T-cell (primary cell): ENCODE measurements at regions not wholly inside any gene's neighbourhood (a gene's known extent, or its start where the extent isn't known, plus 50 kb on each side); places are given as distances from the start of the nearest gene placed in this dataset.

Experiments
- ATAC-seq, 4 experiments: fragments of 200-7000 bp in 3 of 4; fragments of 150-1000 bp in 1 of 4; cut with Tn5 transposase; replicated peaks in 1 of 4; 1 replicate in 3 of 4; 2 replicates in 1 of 4; pipeline ENCODE4 v1.10.0; 2021; ENCODE audit warnings: moderate library complexity in 3 of 4, mild to moderate bottlenecking in 2 of 4, moderate number of reproducible peaks in 1 of 4
- CTCF ChIA-PET, 2 donors: fragments of 300-600 bp; sonication (Branson Sonifier 250); formaldehyde crosslinking; loops; one replicate each; lab custom pipeline; 2022; ENCODE audit warnings: antibody characterized with exemption in 2 of 2; lab: Charles Lee
- POLR2A ChIA-PET, 2 donors: fragments of 300-600 bp; sonication (Branson Sonifier 250); formaldehyde crosslinking; loops; one replicate each; lab custom pipeline; 2022; ENCODE audit warnings: antibody characterized with exemption in 2 of 2; lab: Charles Lee
- DNase-seq, 35 experiments: peaks; one replicate each; pipeline versions ENCODE4 v3.0.0 to v3.0.0-alpha.2; 2013 to 2023
- H3K27ac ChIP-seq: one replicate; pipeline ENCODE4 v1.5.1; 2013; ENCODE audit warnings: low read length
- H3K27me3 ChIP-seq, 2 experiments: replicated peaks in 1 of 2; 1 replicate in 1 of 2; 2 replicates in 1 of 2; pipeline versions ENCODE4 v1.6.1 to v1.7.0; 2013; ENCODE audit warnings: low read length in 1 of 2, mixed read lengths in 1 of 2; ENCODE audit not compliant: control insufficient read depth in 2 of 2, insufficient read depth in 2 of 2; ENCODE audit errors: extremely low read depth in 1 of 2
- H3K36me3 ChIP-seq, 2 donors: 1 replicate in 1 of 2; 2 replicates in 1 of 2; pipeline versions ENCODE4 v1.6.1 to v1.7.0; 2013; ENCODE audit warnings: low read length in 1 of 2; ENCODE audit not compliant: control insufficient read depth in 2 of 2, insufficient read depth in 1 of 2; ENCODE audit errors: extremely low read depth in 1 of 2
- H3K4me1 ChIP-seq, 2 experiments: 1 replicate in 1 of 2; 2 replicates in 1 of 2; pipeline versions ENCODE4 v1.6.1 to v1.7.0; 2013; ENCODE audit warnings: low read length in 2 of 2, mixed read lengths in 1 of 2; ENCODE audit not compliant: insufficient read depth in 2 of 2, control insufficient read depth in 1 of 2; ENCODE audit errors: extremely low read depth in 1 of 2
- H3K4me3 ChIP-seq, 2 donors: 1 replicate in 1 of 2; 2 replicates in 1 of 2; pipeline versions ENCODE4 v1.5.1 to v1.7.0; 2013; ENCODE audit warnings: mild to moderate bottlenecking in 2 of 2, low read length in 1 of 2, moderate library complexity in 1 of 2; ENCODE audit not compliant: control insufficient read depth in 1 of 2; ENCODE audit errors: extremely low read depth in 1 of 2
- H3K9me3 ChIP-seq: 2 replicates; pipeline ENCODE4 v1.7.0; 2013
- H3K27ac Mint-ChIP-seq, 2 donors: one replicate each; pipeline ENCODE4 v1.8.0; 2020 to 2021; ENCODE audit warnings: mild to moderate bottlenecking in 2 of 2, mixed read lengths in 2 of 2
- H3K27me3 Mint-ChIP-seq, 2 donors: one replicate each; pipeline ENCODE4 v1.8.0; 2021 to 2022; ENCODE audit warnings: mixed read lengths in 2 of 2
- H3K36me3 Mint-ChIP-seq: one replicate; pipeline ENCODE4 v1.8.0; 2021; ENCODE audit warnings: mixed read lengths
- H3K4me1 Mint-ChIP-seq, 3 donors: one replicate each; pipeline ENCODE4 v1.8.0; 2020 to 2022; ENCODE audit warnings: mixed read lengths in 3 of 3, mild to moderate bottlenecking in 1 of 3
- H3K4me3 Mint-ChIP-seq, 3 donors: one replicate each; pipeline ENCODE4 v1.8.0; 2020 to 2022; ENCODE audit warnings: mild to moderate bottlenecking in 3 of 3, mixed read lengths in 3 of 3, moderate library complexity in 3 of 3
- H3K9me3 Mint-ChIP-seq, 3 donors: one replicate each; pipeline ENCODE4 v1.8.0; 2020 to 2022; ENCODE audit warnings: mixed read lengths in 3 of 3
- WGBS: methylation state at CpG from one replicate; pipeline ENCODE4 v1.1.5; 2013; ENCODE audit warnings: missing lambda C conversion rate; ENCODE audit not compliant: insufficient coverage; 5-methylcytosine and 5-hydroxymethylcytosine counted together

DNA sequence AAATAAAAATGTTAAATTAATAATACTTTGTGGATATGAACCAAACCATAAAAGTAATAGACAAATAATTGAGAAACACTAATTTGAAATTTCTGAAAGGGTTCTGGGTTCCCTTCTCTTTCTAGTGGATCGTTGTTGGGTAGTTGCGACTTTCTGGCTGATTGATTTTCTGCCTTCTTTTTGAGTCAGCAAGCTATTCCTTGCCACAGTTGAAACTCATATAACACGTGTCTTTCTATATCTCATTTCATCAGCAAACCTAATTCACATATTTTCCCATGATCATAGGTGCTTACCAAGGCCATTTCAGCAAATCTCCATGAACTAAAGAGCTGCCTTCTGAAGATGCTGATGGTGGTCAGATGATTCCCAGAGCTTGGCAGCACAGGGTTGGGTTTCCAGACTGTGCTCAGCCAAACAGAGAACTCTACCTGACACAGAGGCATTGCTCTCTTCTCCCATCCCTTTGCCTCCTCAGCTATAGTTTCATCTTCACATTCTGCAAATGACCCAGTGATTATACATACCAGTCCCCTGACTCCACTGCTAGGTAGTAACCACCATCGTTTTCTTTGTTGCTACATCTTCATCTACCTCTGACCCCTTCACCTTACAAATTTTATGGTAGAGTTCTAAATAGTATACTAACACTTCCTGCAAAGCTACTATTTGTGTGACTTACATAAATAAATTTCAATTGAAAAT is 383.9 kb upstream of the DPH6 start:
- Histone ChIP-seq H3K4me3 (no peak overlapping the region), H3K9me3 (no peaks in the 10 kb centered on the region), H3K27ac (no peak overlapping the region), H3K4me1 (no peaks in the 10 kb centered on the region), H3K27me3 (no peaks in the 10 kb centered on the region), H3K36me3 (no peaks in the 10 kb centered on the region)
- no peaks in the 10 kb centered on the region for H3K36me3 Mint-ChIP-seq
- H3K9me3 Mint-ChIP-seq, result no peaks in the 10 kb centered on the region
- no peak overlapping the region for H3K4me3 Mint-ChIP-seq
- H3K27me3 Mint-ChIP-seq, result no peaks in the 10 kb centered on the region
- no peaks in the 10 kb centered on the region for H3K4me1 Mint-ChIP-seq
- no peak for ATAC-seq
- CTCF ChIA-PET, result no interaction called here
- DNase-seq, result no peak
- WGBS, result 43% methylated on average over 1 of the region's 4 CpGs
- no peak overlapping the region for H3K27ac Mint-ChIP-seq
- POLR2A ChIA-PET, result no interaction called here

DNA sequence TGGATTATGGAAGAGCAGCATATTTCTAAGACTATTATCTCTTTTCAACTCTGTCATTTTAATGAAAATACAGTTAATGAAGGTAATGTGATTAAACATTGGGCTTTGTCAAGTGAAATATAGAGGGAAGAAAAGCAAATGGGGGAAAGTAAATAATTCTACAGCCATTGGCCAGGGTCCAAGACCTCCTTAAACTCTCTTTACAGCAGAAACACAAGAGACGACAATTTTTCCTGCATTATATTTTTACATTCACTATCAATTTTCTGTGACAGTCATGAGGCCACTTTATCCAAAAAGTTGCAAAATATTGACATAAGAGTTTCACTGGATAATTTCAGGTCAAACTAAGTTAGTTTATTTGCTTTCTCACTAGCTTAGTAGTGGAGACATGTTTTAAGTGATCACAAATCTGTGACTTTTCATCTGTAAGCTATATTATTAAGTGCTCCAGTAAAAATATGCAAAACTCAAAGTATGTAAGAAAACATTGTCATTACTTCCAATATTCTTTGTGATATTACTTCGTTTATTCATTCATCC is 385.9 kb upstream of the DPH6 start:
- DNase-seq (no peak), ATAC-seq (no peak)
- no peaks in the 10 kb centered on the region for H3K9me3 ChIP-seq
- ChIA-PET CTCF (no interaction called here), POLR2A (no interaction called here)
- no peaks in the 10 kb centered on the region for H3K4me1 Mint-ChIP-seq
- no peak overlapping the region for H3K4me3 ChIP-seq
- H3K4me3 Mint-ChIP-seq, result no peak overlapping the region
- H3K36me3 ChIP-seq, result no peaks in the 10 kb centered on the region
- no peaks in the 10 kb centered on the region for H3K36me3 Mint-ChIP-seq
- H3K27ac Mint-ChIP-seq, result no peak overlapping the region
- no peak overlapping the region for H3K27ac ChIP-seq
- no peaks in the 10 kb centered on the region for H3K9me3 Mint-ChIP-seq
- H3K4me1 ChIP-seq, result no peaks in the 10 kb centered on the region
- H3K27me3 Mint-ChIP-seq, result no peaks in the 10 kb centered on the region
- whole genome bisulfite sequencing, result no CpG with 5 or more reads among the region's 2 CpGs
- no peaks in the 10 kb centered on the region for H3K27me3 ChIP-seq

GRCh38 chr15:35932531-35932930 is 386.6 kb upstream of the DPH6 start:
- H3K36me3 ChIP-seq, result no peaks in the 10 kb centered on the region
- CTCF ChIA-PET, result no interaction called here

DNA sequence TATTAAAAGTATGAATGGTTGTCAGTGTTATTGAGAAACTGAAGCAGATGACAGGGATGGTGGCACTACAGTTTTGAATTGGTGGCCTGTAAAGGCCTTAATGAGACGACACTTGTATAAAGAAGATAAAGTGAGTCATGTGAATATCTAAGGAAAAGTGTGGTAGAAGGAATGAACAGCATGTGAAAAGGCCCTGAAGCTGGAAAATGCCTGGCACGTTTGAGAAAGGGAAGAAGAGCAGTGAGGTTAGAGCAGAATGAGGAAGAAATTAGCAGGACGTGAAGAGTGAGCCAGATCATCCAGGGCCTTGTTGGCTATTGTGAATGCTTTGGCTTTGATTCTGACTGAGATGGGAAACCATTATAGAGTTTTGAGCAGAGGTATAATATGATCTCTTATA is 387.6 kb upstream of the DPH6 start:
- peaks cover 0 to 3% (median 2%) of the 10 kb centered on the region in 3 donors for H3K9me3 Mint-ChIP-seq
- Histone ChIP-seq H3K4me1 (no peaks in the 10 kb centered on the region), H3K4me3 (no peak overlapping the region), H3K27ac (no peak overlapping the region), H3K36me3 (no peaks in the 10 kb centered on the region), H3K9me3 (no peaks in the 10 kb centered on the region), H3K27me3 (no peaks in the 10 kb centered on the region)
- ChIA-PET POLR2A (no interaction called here), CTCF (no interaction called here)
- no peaks in the 10 kb centered on the region for H3K36me3 Mint-ChIP-seq
- no peak overlapping the region for H3K4me3 Mint-ChIP-seq
- H3K4me1 Mint-ChIP-seq, result no peaks in the 10 kb centered on the region
- no peak for DNase-seq
- no peak overlapping the region for H3K27ac Mint-ChIP-seq
- H3K27me3 Mint-ChIP-seq, result no peaks in the 10 kb centered on the region
- WGBS, result 52% methylated on average over 3 of the region's 3 CpGs
- ATAC-seq, result no peak

More at GRCh38 chr15:35932531-35932930, 386.6 kb upstream of the DPH6 start:
- no peaks in the 10 kb centered on the region for H3K9me3 Mint-ChIP-seq
- WGBS, result 94% methylated on average over 2 of the region's 5 CpGs
- no peak overlapping the region for H3K4me3 Mint-ChIP-seq
- POLR2A ChIA-PET, result no interaction called here
- H3K27ac ChIP-seq, result no peak overlapping the region
- no peaks in the 10 kb centered on the region for H3K4me1 ChIP-seq
- no peak overlapping the region for H3K4me3 ChIP-seq
- H3K27me3 Mint-ChIP-seq, result no peaks in the 10 kb centered on the region
- no peaks in the 10 kb centered on the region for H3K9me3 ChIP-seq
- no peaks in the 10 kb centered on the region for H3K36me3 Mint-ChIP-seq
- DNase-seq, result no peak
- H3K27ac Mint-ChIP-seq, result no peak overlapping the region
- H3K4me1 Mint-ChIP-seq, result no peaks in the 10 kb centered on the region
- no peaks in the 10 kb centered on the region for H3K27me3 ChIP-seq
- no peak for ATAC-seq

DNA sequence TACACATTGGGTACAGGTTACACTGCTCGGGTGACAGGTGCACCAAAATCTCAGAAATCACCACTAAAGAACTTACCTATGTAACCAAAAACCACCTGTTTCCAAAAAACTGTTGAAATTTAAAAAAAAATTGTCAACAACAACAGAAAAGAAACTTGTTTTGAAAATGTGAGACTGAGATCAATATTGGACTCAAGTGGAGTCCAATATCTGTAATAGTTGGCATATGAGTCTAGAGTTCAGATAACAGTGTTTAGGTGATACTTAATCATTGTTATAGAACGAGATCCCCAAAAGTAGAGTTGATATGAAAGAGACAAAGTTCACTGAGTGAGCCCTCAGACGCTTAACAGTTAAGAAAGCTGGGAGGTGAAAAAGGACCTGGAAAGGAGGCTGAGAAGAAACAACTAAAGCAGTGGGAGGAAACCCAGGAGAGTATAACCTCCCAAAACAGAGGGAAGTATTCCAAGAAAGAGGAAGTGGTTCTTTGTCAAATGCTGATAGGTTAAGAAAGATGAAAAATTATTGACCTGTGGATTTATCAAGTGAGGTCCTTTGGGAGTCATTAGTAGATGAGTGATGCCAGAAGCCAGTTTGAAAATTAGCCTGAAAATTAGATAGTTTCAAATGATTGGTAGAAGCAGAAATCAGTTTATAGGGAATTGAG is 388.6 kb upstream of the DPH6 start:
- ATAC-seq (no peak), DNase-seq (no peak)
- Histone ChIP-seq H3K9me3 (no peaks in the 10 kb centered on the region), H3K27ac (no peak overlapping the region), H3K27me3 (no peaks in the 10 kb centered on the region), H3K4me1 (no peaks in the 10 kb centered on the region), H3K4me3 (no peak overlapping the region), H3K36me3 (no peaks in the 10 kb centered on the region)
- no peaks in the 10 kb centered on the region for H3K4me1 Mint-ChIP-seq
- ChIA-PET CTCF (no interaction called here), POLR2A (no interaction called here)
- no peaks in the 10 kb centered on the region for H3K36me3 Mint-ChIP-seq
- H3K27ac Mint-ChIP-seq, result no peak overlapping the region
- peaks cover 0 to 3% (median 2%) of the 10 kb centered on the region in 3 donors for H3K9me3 Mint-ChIP-seq
- no CpG with 5 or more reads among the region's 3 CpGs for WGBS
- H3K27me3 Mint-ChIP-seq, result no peaks in the 10 kb centered on the region
- no peak overlapping the region for H3K4me3 Mint-ChIP-seq

DNA sequence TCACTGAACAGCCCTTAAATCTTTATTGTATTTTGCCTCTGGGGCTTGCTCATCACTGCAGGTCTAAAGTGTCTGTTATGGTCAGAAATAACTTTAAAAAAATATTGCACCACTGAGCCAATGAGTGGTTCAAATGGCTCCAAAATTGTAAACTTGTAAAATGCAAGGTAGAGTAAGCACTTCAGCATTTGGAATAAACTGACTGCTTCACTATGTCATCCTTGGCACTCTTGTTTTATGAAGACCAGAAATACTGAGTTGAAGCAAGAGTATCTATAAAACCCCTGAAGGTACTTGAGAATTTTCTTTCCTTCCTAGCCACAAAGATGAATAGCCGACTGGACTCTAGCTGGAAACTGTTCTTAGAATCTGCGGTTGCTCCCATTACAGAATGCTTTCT is 390.3 kb upstream of the DPH6 start:
- H3K27ac Mint-ChIP-seq, result no peak overlapping the region
- CTCF ChIA-PET, result no interaction called here
- H3K9me3 ChIP-seq, result no peaks in the 10 kb centered on the region
- H3K4me1 Mint-ChIP-seq, result no peaks in the 10 kb centered on the region
- no peak overlapping the region for H3K4me3 Mint-ChIP-seq
- no peak overlapping the region for H3K4me3 ChIP-seq
- ATAC-seq (no peak), DNase-seq (no peak)
- H3K27me3 Mint-ChIP-seq, result no peaks in the 10 kb centered on the region
- WGBS, result 100% methylated on average over 1 of the region's 2 CpGs
- no peaks in the 10 kb centered on the region for H3K36me3 ChIP-seq
- H3K27me3 ChIP-seq, result no peaks in the 10 kb centered on the region
- H3K9me3 Mint-ChIP-seq, result peaks cover 2 to 3% (median 2%) of the 10 kb centered on the region in 3 donors
- POLR2A ChIA-PET, result no interaction called here
- H3K27ac ChIP-seq, result no peak overlapping the region
- H3K36me3 Mint-ChIP-seq, result no peaks in the 10 kb centered on the region
- no peaks in the 10 kb centered on the region for H3K4me1 ChIP-seq
